ENCODE measurements at regions not wholly inside any gene's neighbourhood (a gene's known extent, or its start where the extent isn't known, plus 50 kb on each side); places are given as distances from the start of the nearest gene placed in this dataset.

DNA sequence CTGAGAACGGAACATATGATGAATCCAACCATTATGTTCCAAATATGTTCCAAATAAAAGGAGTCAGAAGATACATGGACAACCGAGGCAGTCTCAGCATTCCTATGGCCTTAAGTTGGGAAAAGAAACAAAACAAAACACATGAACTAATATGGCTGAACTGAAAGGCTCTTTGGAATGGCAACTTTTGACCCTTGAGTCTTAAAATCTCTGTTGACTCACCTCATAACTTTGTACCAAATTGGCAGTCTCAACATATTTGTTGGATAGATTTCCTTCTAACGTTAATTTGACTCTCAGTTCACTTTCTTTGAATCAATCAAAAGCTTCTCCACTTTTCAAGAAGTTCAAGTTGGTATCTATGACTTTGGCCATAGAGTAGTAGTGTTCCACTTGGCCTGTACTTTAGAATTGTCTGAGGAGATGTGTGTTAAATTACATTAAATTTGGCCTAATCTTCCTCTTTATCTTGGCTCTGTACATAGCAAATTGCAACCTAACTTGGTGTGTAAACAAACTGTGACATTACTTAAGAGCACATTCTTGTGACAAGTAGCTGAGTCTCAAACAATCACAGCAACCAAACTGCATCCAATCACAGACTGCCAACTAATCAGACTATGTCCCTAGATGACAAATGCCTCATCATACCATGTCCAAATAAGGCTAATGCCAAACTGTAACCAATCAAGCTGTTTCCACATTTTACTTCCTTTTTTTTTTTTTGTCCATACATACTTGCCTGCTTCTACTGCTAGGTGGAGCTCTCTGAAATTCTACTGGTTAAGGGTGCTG is 208.8 kb downstream of the BMP2 start:
- Mint-ChIP-seq H3K36me3 (no peaks in the 10 kb centered on the region), H3K4me1 (no peaks in the 10 kb centered on the region), H3K9me3 (peaks cover 0 to 11% (median 4%) of the 10 kb centered on the region in 8 donors), H3K4me3 (no peak overlapping the region), H3K27me3 (no peaks in the 10 kb centered on the region), H3K27ac (no peak overlapping the region)
- intact Hi-C loops (cut with micrococcal nuclease): no loop called here
- ChIA-PET CTCF (ENCODE audit: partially characterized antibody) (no interaction called here), POLR2A (ENCODE audit: partially characterized antibody) (no interaction called here)
- no peak for DNase-seq
- H3K27me3 ChIP-seq (ENCODE audit: insufficient read depth, low read length): no peaks in the 10 kb centered on the region
- H3K4me3 ChIP-seq (ENCODE audit: low read length in 2 of 2): no peak overlapping the region
- H3K27ac ChIP-seq (ENCODE audit: low read depth, low read length): no peak overlapping the region
- no peaks in the 10 kb centered on the region for H3K9me3 ChIP-seq (ENCODE audit: control insufficient read depth in 1 of 2, low read length in 2 of 2)
- H3K4me1 ChIP-seq (ENCODE audit: insufficient read depth, low read length): no peaks in the 10 kb centered on the region
- no peaks in the 10 kb centered on the region for H3K36me3 ChIP-seq (ENCODE audit: insufficient read depth, low read length)

DNA sequence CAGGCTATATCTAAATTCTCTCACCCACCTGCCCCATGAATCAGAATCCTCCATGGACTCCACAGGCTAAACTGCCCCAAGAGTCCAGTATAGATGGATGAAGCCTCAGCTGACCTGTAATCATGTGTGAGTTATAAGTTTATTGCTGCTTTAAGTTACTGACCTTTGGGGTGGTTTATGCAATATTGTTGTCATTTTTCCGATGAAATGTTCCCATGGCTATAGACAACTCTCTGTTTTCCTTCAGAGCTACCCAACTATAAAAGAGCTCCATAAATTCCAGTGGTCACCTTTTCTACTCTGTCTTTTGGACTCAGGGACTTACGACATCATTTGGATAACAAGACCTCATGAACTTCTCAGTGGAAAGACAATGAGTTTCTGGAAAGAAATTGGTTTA is 212.1 kb downstream of the BMP2 start:
- Histone ChIP-seq H3K4me3 (ENCODE audit: low read length in 2 of 2) (no peak overlapping the region), H3K4me1 (ENCODE audit: insufficient read depth, low read length) (no peaks in the 10 kb centered on the region), H3K9me3 (ENCODE audit: control insufficient read depth in 1 of 2, low read length in 2 of 2) (no peaks in the 10 kb centered on the region), H3K27me3 (ENCODE audit: insufficient read depth, low read length) (no peaks in the 10 kb centered on the region), H3K36me3 (ENCODE audit: insufficient read depth, low read length) (no peaks in the 10 kb centered on the region), H3K27ac (ENCODE audit: low read depth, low read length) (no peak overlapping the region)
- no peak for DNase-seq
- Mint-ChIP-seq H3K27ac (peak overlapping the region in 1 of 7 donors; percentile 8), H3K9me3 (peaks cover 0 to 17% (median 8%) of the 10 kb centered on the region in 8 donors), H3K4me3 (no peak overlapping the region), H3K36me3 (no peaks in the 10 kb centered on the region), H3K27me3 (no peaks in the 10 kb centered on the region), H3K4me1 (no peaks in the 10 kb centered on the region)
- intact Hi-C loops (cut with micrococcal nuclease): no loop called here
- CTCF ChIA-PET (ENCODE audit: partially characterized antibody): no interaction called here
- POLR2A ChIA-PET (ENCODE audit: partially characterized antibody): no interaction called here

DNA sequence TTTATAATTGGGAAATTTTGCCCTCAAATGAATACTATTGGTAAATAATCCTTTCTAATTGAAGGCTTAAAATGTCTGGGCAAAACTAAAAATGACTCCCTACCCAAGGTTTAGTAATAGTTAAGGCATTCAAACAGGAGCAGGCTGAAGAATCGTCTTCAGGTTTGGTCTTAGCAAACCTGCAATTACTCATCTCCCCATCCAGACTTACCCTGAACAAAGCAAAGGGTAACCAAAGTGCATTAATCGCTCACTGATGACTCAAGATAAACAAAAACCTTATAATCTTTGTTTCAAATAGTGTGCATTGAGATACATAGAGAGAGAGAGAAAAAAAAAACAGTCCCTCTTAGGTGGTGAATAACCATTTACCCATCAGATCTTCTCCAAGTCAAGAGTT is 225.5 kb downstream of the BMP2 start:
- Mint-ChIP-seq H3K4me3 (no peak overlapping the region), H3K4me1 (no peaks in the 10 kb centered on the region), H3K36me3 (no peaks in the 10 kb centered on the region), H3K27me3 (no peaks in the 10 kb centered on the region), H3K9me3 (peaks cover 7 to 26% (median 16%) of the 10 kb centered on the region in 8 donors), H3K27ac (no peak overlapping the region)
- CTCF ChIA-PET (ENCODE audit: partially characterized antibody): no interaction called here
- POLR2A ChIA-PET (ENCODE audit: partially characterized antibody): no interaction called here
- H3K4me1 ChIP-seq (ENCODE audit: insufficient read depth, low read length): no peaks in the 10 kb centered on the region
- no peaks in the 10 kb centered on the region for H3K36me3 ChIP-seq (ENCODE audit: insufficient read depth, low read length)
- H3K9me3 ChIP-seq (ENCODE audit: control insufficient read depth in 1 of 2, low read length in 2 of 2): peaks cover 0 to 4% of the 10 kb centered on the region in 2 donors
- intact Hi-C loops (cut with micrococcal nuclease): no loop called here
- no peak overlapping the region for H3K4me3 ChIP-seq (ENCODE audit: low read length in 2 of 2)
- no peaks in the 10 kb centered on the region for H3K27me3 ChIP-seq (ENCODE audit: insufficient read depth, low read length)
- no peak overlapping the region for H3K27ac ChIP-seq (ENCODE audit: low read depth, low read length)
- no peak for DNase-seq

DNA sequence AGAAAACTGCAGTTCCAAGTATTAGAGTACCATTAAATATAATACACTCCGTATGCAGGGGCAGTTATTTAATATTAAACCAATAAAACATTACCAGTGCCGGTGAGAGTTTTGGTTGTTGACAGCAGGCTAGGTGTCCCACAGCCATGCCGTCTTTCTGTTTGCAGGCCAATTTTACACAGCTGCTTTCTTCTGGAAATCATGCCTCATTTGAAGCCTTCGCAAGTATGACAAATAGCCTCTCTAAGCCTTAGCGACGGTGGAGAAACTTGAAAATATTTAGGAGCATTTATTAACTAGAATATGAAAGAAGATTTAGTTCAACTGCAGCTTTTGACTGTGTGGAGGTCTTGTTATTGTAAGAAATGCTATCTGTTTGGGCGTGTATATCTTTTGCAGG is 226.0 kb downstream of the BMP2 start:
- H3K4me1 Mint-ChIP-seq: no peaks in the 10 kb centered on the region
- Histone ChIP-seq H3K27me3 (ENCODE audit: insufficient read depth, low read length) (no peaks in the 10 kb centered on the region), H3K27ac (ENCODE audit: low read depth, low read length) (no peak overlapping the region), H3K36me3 (ENCODE audit: insufficient read depth, low read length) (no peaks in the 10 kb centered on the region), H3K4me1 (ENCODE audit: insufficient read depth, low read length) (no peaks in the 10 kb centered on the region), H3K9me3 (ENCODE audit: control insufficient read depth in 1 of 2, low read length in 2 of 2) (peaks cover 0 to 4% of the 10 kb centered on the region in 2 donors), H3K4me3 (ENCODE audit: low read length in 2 of 2) (no peak overlapping the region)
- no peak overlapping the region for H3K27ac Mint-ChIP-seq
- intact Hi-C loops (cut with micrococcal nuclease): no loop called here
- no peak overlapping the region for H3K4me3 Mint-ChIP-seq
- DNase-seq: no peak
- no peaks in the 10 kb centered on the region for H3K27me3 Mint-ChIP-seq
- H3K9me3 Mint-ChIP-seq: peaks cover 7 to 26% (median 16%) of the 10 kb centered on the region in 8 donors
- POLR2A ChIA-PET (ENCODE audit: partially characterized antibody): no interaction called here
- no peaks in the 10 kb centered on the region for H3K36me3 Mint-ChIP-seq
- CTCF ChIA-PET (ENCODE audit: partially characterized antibody): interaction anchor here (0.7 kb wide), 1 partner anchor 19 kb away, joined by 3 read pairs; no protein-coding TSS in a partner anchor

GRCh38 chr20:6994452-6994851 is 227.0 kb downstream of the BMP2 start:
- Histone ChIP-seq H3K4me3 (ENCODE audit: low read length in 2 of 2) (no peak overlapping the region), H3K9me3 (ENCODE audit: control insufficient read depth in 1 of 2, low read length in 2 of 2) (peaks cover 0 to 4% of the 10 kb centered on the region in 2 donors), H3K4me1 (ENCODE audit: insufficient read depth, low read length) (no peaks in the 10 kb centered on the region), H3K36me3 (ENCODE audit: insufficient read depth, low read length) (no peaks in the 10 kb centered on the region), H3K27me3 (ENCODE audit: insufficient read depth, low read length) (no peaks in the 10 kb centered on the region), H3K27ac (ENCODE audit: low read depth, low read length) (no peak overlapping the region)
- ChIA-PET CTCF (ENCODE audit: partially characterized antibody) (no interaction called here), POLR2A (ENCODE audit: partially characterized antibody) (no interaction called here)
- peaks cover 7 to 23% (median 15%) of the 10 kb centered on the region in 8 donors for H3K9me3 Mint-ChIP-seq
- H3K4me3 Mint-ChIP-seq: no peak overlapping the region
- H3K4me1 Mint-ChIP-seq: no peaks in the 10 kb centered on the region
- no peaks in the 10 kb centered on the region for H3K27me3 Mint-ChIP-seq
- H3K36me3 Mint-ChIP-seq: no peaks in the 10 kb centered on the region
- intact Hi-C loops (cut with micrococcal nuclease): no loop called here
- DNase-seq: no peak
- H3K27ac Mint-ChIP-seq: no peak overlapping the region

DNA sequence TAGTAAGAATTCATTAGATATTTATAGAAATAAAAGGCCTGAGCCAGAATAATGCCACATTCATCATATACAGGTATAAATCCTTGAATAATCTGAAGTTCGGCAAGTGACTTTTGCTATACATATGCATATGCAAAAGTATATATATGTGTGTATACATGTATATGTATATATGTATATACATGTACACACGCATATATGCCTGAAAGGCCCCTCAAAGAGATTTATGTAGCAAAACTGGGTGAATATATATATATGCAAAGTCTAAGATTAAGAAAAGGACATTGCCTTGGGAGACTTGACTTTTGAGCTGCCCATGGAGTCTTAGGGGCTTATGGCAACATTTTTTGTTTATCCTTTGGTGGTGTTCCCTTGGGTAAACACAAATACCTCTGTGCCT is 231.4 kb downstream of the BMP2 start:
- H3K4me3 ChIP-seq (ENCODE audit: low read length in 2 of 2): no peak overlapping the region
- peaks cover 0 to 4% of the 10 kb centered on the region in 2 donors for H3K9me3 ChIP-seq (ENCODE audit: control insufficient read depth in 1 of 2, low read length in 2 of 2)
- Mint-ChIP-seq H3K36me3 (no peaks in the 10 kb centered on the region), H3K27ac (no peak overlapping the region), H3K9me3 (peaks cover 6 to 28% (median 14%) of the 10 kb centered on the region in 8 donors), H3K27me3 (no peaks in the 10 kb centered on the region), H3K4me1 (no peaks in the 10 kb centered on the region), H3K4me3 (no peak overlapping the region)
- no peak overlapping the region for H3K27ac ChIP-seq (ENCODE audit: low read depth, low read length)
- no peaks in the 10 kb centered on the region for H3K36me3 ChIP-seq (ENCODE audit: insufficient read depth, low read length)
- H3K4me1 ChIP-seq (ENCODE audit: insufficient read depth, low read length): no peaks in the 10 kb centered on the region
- ChIA-PET POLR2A (ENCODE audit: partially characterized antibody) (no interaction called here), CTCF (ENCODE audit: partially characterized antibody) (no interaction called here)
- no peak for DNase-seq
- intact Hi-C loops (cut with micrococcal nuclease): no loop called here
- H3K27me3 ChIP-seq (ENCODE audit: insufficient read depth, low read length): no peaks in the 10 kb centered on the region

DNA sequence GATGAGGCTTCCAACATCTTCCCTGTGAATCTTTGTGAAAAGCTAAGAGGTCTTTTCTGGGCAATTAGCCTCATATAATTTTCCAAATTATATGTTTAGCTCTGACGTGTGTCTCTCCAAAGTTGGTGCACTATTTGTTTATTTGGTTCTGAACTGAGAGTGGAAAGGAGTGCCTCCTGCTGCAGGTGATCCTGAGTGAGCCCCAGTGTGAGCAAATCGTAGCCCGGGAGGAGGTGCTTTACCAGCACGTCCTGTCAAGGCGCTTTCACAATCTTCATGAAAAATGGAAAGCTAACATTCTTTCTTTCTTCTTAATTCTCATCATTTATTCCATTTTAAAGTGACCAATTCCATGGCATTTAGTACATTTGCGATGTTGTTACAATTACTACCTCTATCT is 231.9 kb downstream of the BMP2 start:
- Mint-ChIP-seq H3K4me3 (no peak overlapping the region), H3K9me3 (peaks cover 2 to 24% (median 12%) of the 10 kb centered on the region in 8 donors), H3K36me3 (no peaks in the 10 kb centered on the region), H3K27me3 (no peaks in the 10 kb centered on the region), H3K27ac (no peak overlapping the region), H3K4me1 (no peaks in the 10 kb centered on the region)
- Histone ChIP-seq H3K4me3 (ENCODE audit: low read length in 2 of 2) (no peak overlapping the region), H3K36me3 (ENCODE audit: insufficient read depth, low read length) (no peaks in the 10 kb centered on the region), H3K27ac (ENCODE audit: low read depth, low read length) (no peak overlapping the region), H3K9me3 (ENCODE audit: control insufficient read depth in 1 of 2, low read length in 2 of 2) (no peaks in the 10 kb centered on the region), H3K4me1 (ENCODE audit: insufficient read depth, low read length) (no peaks in the 10 kb centered on the region), H3K27me3 (ENCODE audit: insufficient read depth, low read length) (no peaks in the 10 kb centered on the region)
- intact Hi-C loops (cut with micrococcal nuclease): no loop called here
- ChIA-PET CTCF (ENCODE audit: partially characterized antibody) (no interaction called here), POLR2A (ENCODE audit: partially characterized antibody) (no interaction called here)
- DNase-seq: no peak
